Mucosa of rectum (tissue), 2 donors: ENCODE measurements at regions not wholly inside any gene's neighbourhood (a gene's known extent, or its start where the extent isn't known, plus 50 kb on each side); places are given as distances from the start of the nearest gene placed in this dataset.

Source experiments
- H3K27ac ChIP-seq, 2 donors: one replicate each; pipeline ENCODE4 v1.7.0; 2013; ENCODE audit warnings: inconsistent platforms in 2 of 2, low read depth in 2 of 2, low read length in 2 of 2
- H3K27me3 ChIP-seq, 2 donors: one replicate each; pipeline ENCODE4 v1.7.0; 2013; ENCODE audit warnings: low read length in 2 of 2; ENCODE audit not compliant: control insufficient read depth in 2 of 2, insufficient read depth in 2 of 2
- H3K36me3 ChIP-seq, 2 donors: one replicate each; pipeline ENCODE4 v1.7.0; 2013; ENCODE audit warnings: low read length in 2 of 2; ENCODE audit not compliant: control insufficient read depth in 2 of 2, insufficient read depth in 2 of 2
- H3K4me1 ChIP-seq, 2 donors: one replicate each; pipeline ENCODE4 v1.7.0; 2013; ENCODE audit warnings: low read length in 2 of 2, mild to moderate bottlenecking in 1 of 2; ENCODE audit not compliant: control insufficient read depth in 2 of 2, insufficient read depth in 2 of 2
- H3K4me3 ChIP-seq, 2 donors: one replicate each; pipeline ENCODE4 v1.7.0; 2013; ENCODE audit warnings: low read length in 2 of 2
- H3K9ac ChIP-seq, 2 donors: one replicate each; pipeline ENCODE4 v1.7.0; 2013; ENCODE audit warnings: low read length in 2 of 2, low read depth in 1 of 2, mild to moderate bottlenecking in 1 of 2
- H3K9me3 ChIP-seq, 2 donors: one replicate each; pipeline ENCODE4 v1.7.0; 2013; ENCODE audit warnings: low read length in 2 of 2; ENCODE audit not compliant: control insufficient read depth in 2 of 2
- donor health status: healthy.
- donor health status: Normal muscosa, but diverticular disease.

DNA sequence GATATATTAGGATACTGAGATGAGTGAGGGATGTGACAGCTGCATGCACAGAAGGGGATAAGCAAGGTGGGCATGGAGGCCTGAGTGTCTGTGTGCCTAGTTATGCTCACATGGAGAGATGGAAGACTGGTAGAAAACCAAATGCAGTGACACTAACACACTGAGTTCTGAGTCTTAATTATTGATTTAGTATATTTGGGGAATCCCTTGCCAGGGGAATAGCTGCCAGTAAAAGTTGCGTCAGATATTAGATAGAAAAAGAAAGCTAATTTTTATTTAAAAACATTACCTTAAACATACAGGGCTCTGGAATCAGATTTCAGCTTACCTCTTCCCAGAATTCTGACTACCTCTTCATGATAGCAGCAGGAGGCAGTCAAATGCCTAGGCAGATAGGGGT lies 620.5 kb downstream of the METTL15 start:
- Histone ChIP-seq H3K27me3 (no peaks in the 10 kb centered on the region), H3K36me3 (no peaks in the 10 kb centered on the region), H3K27ac (no peak overlapping the region), H3K4me1 (no peaks in the 10 kb centered on the region), H3K9ac (no peak overlapping the region), H3K4me3 (no peak overlapping the region), H3K9me3 (no peaks in the 10 kb centered on the region)

- no peaks in the 10 kb centered on the region for H3K27me3 ChIP-seq
- no peak overlapping the region for H3K4me3 ChIP-seq
- H3K9me3 ChIP-seq: no peaks in the 10 kb centered on the region
- no peak overlapping the region for H3K27ac ChIP-seq
- H3K36me3 ChIP-seq: no peaks in the 10 kb centered on the region
- no peak overlapping the region for H3K9ac ChIP-seq
- H3K4me1 ChIP-seq: no peaks in the 10 kb centered on the region
These were observed 619.1 kb downstream of the METTL15 start for GRCh38 chr11:28727254-28727653.

DNA sequence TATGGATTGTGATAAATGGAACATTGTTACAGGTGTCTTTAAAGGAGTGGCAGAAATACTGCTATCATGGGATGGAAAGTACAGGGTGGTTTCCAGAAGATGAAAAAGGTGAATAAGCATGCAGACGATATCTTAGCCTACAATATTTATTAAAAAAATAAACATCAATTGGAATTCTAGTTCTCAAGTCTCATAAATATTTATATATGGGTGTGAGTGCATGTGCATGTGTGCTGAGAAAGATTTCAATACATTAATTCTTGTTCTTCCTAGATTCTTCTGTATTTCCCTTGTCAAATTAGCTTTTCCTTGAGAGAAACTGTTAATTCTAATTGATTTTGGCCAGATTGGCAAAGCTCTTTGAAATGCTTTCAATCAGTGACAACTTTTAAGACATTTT lies 618.2 kb downstream of the METTL15 start:
- H3K27ac ChIP-seq: no peak overlapping the region
- no peaks in the 10 kb centered on the region for H3K9me3 ChIP-seq
- H3K9ac ChIP-seq: no peak overlapping the region
- H3K27me3 ChIP-seq: no peaks in the 10 kb centered on the region
- no peaks in the 10 kb centered on the region for H3K36me3 ChIP-seq
- H3K4me3 ChIP-seq: no peak overlapping the region
- no peaks in the 10 kb centered on the region for H3K4me1 ChIP-seq

GRCh38 chr11:28715726-28716125 lies 607.5 kb downstream of the METTL15 start:
- Histone ChIP-seq H3K4me3 (no peak overlapping the region), H3K9ac (no peak overlapping the region), H3K9me3 (no peaks in the 10 kb centered on the region), H3K27ac (no peak overlapping the region), H3K4me1 (no peaks in the 10 kb centered on the region), H3K36me3 (no peaks in the 10 kb centered on the region), H3K27me3 (no peaks in the 10 kb centered on the region)

DNA sequence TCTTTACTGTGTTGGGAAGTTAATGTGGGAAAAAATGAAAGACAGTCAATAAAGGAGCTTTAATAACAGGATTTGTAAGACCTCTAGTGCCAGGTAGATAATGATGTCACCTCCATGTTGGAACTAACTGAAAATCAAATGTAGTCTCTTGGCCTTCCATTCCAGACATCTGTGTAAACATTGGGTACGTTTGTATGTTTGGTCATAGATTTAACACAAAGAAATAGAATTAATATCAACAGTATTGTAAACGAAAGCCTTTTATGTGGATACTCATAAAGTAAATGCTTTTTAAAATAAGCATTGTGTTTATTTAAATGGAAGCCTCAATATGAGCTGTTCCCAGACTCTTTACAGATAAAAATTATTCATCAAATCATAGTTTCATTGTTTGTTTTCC lies 605.7 kb downstream of the METTL15 start:
- Histone ChIP-seq H3K27ac (no peak overlapping the region), H3K27me3 (no peaks in the 10 kb centered on the region), H3K9me3 (no peaks in the 10 kb centered on the region), H3K36me3 (no peaks in the 10 kb centered on the region), H3K4me3 (no peak overlapping the region), H3K4me1 (no peaks in the 10 kb centered on the region), H3K9ac (no peak overlapping the region)

DNA sequence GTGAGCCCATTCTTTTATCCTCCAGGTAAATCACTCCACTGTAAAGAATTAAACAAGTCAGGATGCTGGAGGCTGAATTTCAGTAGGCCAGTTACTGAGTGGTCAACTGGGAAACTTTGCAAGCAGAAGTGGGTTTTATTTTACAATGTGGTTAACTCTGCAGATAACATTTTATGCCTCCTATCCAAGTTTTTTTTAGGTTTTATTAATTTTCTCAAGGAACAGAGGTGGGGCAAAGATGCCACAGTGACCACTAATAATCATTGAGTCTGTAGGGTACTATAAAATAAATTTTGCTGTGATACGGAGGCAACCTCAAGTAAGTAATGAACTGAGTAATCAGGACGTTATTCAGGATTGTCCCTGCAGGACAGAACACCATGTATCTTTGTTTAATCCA lies 599.9 kb downstream of the METTL15 start:
- H3K27me3 ChIP-seq: no peaks in the 10 kb centered on the region
- no peaks in the 10 kb centered on the region for H3K36me3 ChIP-seq
- H3K4me3 ChIP-seq: no peak overlapping the region
- H3K9me3 ChIP-seq: no peaks in the 10 kb centered on the region
- no peak overlapping the region for H3K27ac ChIP-seq
- H3K4me1 ChIP-seq: no peaks in the 10 kb centered on the region
- no peak overlapping the region for H3K9ac ChIP-seq

- H3K4me1 ChIP-seq: no peaks in the 10 kb centered on the region
- H3K27ac ChIP-seq: no peak overlapping the region
- no peak overlapping the region for H3K9ac ChIP-seq
- no peaks in the 10 kb centered on the region for H3K27me3 ChIP-seq
- no peaks in the 10 kb centered on the region for H3K9me3 ChIP-seq
- H3K36me3 ChIP-seq: no peaks in the 10 kb centered on the region
- no peak overlapping the region for H3K4me3 ChIP-seq
These were observed 596.6 kb downstream of the METTL15 start for GRCh38 chr11:28704801-28705200.

DNA sequence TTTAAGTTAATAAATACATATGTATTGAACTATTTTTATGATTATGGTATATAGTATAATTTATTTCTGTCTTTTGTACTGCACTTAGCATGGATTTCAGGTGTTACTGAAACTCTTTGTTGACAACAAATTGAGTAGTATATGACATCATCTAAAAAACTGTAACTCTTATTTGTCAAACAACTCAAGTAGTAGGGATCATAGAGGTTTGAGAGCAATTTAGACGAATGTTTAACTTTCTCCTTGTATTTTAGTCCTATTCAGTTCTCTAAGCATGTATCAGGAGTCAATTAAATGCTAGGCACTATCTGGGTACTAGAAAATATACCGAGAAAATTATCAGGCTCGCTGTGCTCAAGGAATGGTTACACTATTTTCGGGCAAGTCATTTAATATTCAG lies 595.2 kb downstream of the METTL15 start:
- Histone ChIP-seq H3K36me3 (no peaks in the 10 kb centered on the region), H3K9me3 (no peaks in the 10 kb centered on the region), H3K4me1 (no peaks in the 10 kb centered on the region), H3K4me3 (no peak overlapping the region), H3K27ac (no peak overlapping the region), H3K27me3 (no peaks in the 10 kb centered on the region), H3K9ac (no peak overlapping the region)

DNA sequence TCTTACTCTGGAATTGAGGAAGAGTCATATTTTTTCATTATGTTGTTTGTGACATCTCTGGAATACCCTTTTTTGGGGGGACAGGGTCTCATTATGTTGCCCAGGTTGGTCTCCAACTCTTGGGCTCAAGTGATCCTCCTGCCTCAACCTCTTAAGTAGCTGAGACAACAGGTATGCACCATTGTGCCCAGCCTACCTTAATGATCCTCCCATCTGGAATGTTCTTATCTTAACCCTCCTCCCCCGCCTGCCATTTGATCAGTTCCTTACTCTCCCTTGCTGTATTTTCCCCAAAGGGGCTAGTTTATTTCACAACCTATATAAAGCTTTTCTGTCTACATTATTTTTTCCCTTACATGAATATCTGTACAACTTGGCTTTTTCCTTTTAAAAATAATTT lies 594.7 kb downstream of the METTL15 start:
- no peak overlapping the region for H3K9ac ChIP-seq
- no peaks in the 10 kb centered on the region for H3K27me3 ChIP-seq
- H3K36me3 ChIP-seq: no peaks in the 10 kb centered on the region
- H3K4me1 ChIP-seq: no peaks in the 10 kb centered on the region
- H3K27ac ChIP-seq: no peak overlapping the region
- no peak overlapping the region for H3K4me3 ChIP-seq
- H3K9me3 ChIP-seq: no peaks in the 10 kb centered on the region

DNA sequence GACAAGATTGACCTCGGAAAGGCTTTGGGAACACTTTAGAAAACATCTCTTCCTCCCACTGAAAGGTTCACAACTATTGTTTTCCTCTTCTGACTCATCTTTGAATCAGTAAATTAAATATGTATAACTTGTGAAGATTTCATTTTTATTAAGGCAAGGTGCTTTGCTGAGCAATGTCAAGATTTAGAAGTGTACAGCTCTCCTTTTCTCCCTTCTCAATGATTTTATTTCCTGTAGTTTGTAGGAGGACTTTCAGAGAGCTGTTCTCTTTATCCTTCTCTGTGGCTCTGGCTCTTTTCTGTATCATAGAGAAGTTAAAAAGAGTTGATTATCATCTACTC lies 594.2 kb downstream of the METTL15 start:
- no peaks in the 10 kb centered on the region for H3K36me3 ChIP-seq
- H3K27ac ChIP-seq: no peak overlapping the region
- no peaks in the 10 kb centered on the region for H3K9me3 ChIP-seq
- H3K4me1 ChIP-seq: no peaks in the 10 kb centered on the region
- no peak overlapping the region for H3K4me3 ChIP-seq
- H3K27me3 ChIP-seq: no peaks in the 10 kb centered on the region
- no peak overlapping the region for H3K9ac ChIP-seq

- Histone ChIP-seq H3K27ac (no peak overlapping the region), H3K4me3 (no peak overlapping the region), H3K27me3 (no peaks in the 10 kb centered on the region), H3K9ac (no peak overlapping the region), H3K36me3 (no peaks in the 10 kb centered on the region), H3K9me3 (no peaks in the 10 kb centered on the region), H3K4me1 (no peaks in the 10 kb centered on the region)
These were observed 593.7 kb downstream of the METTL15 start for GRCh38 chr11:28701760-28702449.
